ENCODE measurements at regions not wholly inside any gene's neighbourhood (a gene's known extent, or its start where the extent isn't known, plus 50 kb on each side); places are given as distances from the start of the nearest gene placed in this dataset.

GRCh38 chr5:23089286-23089685 is 236.1 kb upstream of the CDH12 start:
- DNase-seq: no peak

- no peak for DNase-seq
Measured at GRCh38 chr5:23084815-23085214, 231.7 kb upstream of the CDH12 start.

- DNase-seq: no peak
Measured at GRCh38 chr5:23072179-23072578, 219.0 kb upstream of the CDH12 start.

GRCh38 chr5:23071682-23072081 is 218.5 kb upstream of the CDH12 start:
- DNase-seq: no peak

DNA sequence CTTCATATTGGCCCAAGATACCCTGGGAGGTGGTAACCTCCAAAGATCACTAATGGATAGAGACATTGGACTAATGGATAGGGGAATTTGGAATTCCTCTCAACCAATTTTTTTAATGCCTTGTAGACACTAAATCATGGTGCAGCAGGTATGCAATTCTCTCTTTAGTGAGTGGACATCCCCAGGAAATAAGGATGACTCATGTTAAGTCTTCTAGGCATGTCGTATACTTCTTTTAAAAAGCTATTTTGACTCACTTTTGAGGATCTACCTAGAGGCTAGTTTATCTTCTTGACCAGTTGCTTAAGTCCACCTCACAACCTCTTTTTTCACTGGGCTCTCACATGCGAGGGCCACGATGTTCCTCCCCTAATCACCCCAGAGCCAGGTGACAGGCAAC is 211.6 kb upstream of the CDH12 start:
- DNase-seq: no peak

DNA sequence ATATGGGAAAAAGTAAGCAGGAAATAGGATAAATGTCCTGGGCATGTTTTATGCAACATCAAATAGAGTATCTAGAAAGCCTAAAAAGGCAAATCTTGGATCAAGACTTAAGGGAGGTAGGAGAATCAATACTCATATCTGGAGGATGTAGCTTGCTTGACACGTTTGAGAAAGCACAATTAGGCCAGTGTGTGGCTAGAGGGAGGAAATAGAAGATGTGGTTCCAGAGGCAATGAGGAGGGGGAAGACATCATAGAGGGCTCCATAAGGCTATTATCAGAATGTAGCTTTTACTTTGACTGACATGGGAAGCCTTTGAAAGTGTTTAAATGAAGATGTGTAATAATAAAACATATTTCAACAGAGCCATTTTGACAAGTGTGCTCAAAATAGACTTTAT is 200.7 kb upstream of the CDH12 start:
- DNase-seq: no peak

GRCh38 chr5:23042226-23042625 is 189.1 kb upstream of the CDH12 start:
- DNase-seq: no peak

DNA sequence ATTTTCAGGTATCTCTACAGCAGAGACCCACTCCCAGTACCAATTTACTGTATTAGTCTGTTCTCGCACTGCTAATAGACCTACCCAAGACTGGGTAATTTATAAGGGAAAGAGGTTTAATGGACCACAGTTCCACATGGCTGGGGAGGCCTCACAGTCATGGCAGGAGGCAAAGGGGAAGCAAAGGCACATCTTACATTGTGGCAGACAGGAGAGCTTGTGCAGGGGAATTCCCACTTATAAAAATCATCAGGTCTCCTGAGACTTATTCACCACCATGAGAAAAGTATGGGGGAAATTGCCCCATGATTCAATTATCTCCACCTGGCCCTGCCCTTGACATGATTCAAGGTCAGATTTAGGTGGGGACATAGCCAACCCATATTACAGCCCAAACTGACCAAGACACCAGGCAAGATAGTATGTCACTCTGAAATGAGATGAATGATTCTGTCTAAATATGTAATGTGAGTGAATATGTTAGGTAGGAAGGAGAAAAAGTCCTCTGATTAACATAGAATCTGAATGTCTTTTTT is 182.5 kb upstream of the CDH12 start:
- DNase-seq: no peak

DNA sequence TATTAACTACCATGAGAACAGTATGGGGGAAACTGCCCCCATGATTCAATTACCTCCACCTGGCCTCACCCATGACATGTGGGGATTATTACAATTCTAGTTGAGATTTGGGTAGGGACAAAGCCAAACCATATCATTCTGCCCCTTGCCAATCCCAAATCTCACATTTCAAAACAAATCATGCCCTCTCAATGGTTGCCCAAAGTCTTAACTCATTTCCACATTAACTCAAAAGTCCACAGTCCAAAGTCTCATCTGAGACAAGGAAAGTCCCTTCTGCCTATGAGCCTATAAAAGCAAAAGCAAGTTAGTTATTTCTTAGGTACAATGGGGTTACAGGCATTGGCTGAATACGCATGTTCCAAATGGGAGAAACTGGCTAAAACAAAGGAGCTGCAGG is 180.7 kb upstream of the CDH12 start:
- no peak for DNase-seq

GRCh38 chr5:23029290-23029689 is 176.1 kb upstream of the CDH12 start:
- DNase-seq: no peak

DNA sequence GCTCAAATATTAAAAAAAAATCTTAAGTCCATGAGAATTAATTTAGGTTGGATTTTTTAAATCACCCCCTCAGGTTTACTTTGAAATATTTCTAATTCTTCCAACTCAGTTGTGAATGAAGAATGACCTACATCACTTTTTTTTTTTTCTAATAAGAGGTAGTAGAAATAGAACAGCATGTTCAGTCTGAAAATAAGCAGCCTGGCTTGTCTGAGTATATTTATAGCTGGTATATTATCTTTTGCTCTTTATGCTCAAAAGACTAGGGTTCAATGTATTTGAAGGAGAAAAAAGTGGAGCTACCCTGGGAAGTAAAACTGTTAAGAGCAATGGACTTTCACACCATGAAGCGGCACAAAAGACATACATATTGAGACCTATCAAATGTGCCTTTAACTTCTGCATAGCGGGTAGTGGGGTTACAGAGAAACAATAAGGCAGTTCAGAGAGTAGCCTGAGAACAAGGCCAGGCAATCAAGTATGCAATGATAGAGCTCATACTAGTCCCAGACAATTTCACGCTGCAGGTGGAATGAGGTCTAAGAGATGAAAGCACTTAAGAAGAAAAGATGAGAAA is 175.4 kb upstream of the CDH12 start:
- DNase-seq: no peak

DNA sequence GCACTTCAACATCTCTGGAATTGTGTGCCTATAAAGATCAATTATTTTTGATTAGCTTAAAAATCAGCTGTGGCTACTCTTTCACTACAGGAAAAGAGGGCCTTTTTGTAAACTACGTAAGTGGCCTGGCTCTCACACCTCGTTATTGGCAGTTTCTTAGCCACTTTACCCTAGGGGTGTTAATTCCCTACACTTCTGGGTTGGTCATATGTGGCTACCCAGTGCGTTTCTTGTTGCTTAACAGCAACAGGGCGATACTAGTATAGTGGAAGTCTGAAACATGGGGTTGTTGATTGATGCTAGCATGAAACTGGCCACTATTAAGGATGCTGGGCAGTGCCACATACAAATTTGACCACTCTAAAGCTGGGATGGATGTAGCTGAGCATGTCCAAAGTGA is 174.7 kb upstream of the CDH12 start:
- DNase-seq: no peak

GRCh38 chr5:23027331-23027730 is 174.2 kb upstream of the CDH12 start:
- no peak for DNase-seq

DNA sequence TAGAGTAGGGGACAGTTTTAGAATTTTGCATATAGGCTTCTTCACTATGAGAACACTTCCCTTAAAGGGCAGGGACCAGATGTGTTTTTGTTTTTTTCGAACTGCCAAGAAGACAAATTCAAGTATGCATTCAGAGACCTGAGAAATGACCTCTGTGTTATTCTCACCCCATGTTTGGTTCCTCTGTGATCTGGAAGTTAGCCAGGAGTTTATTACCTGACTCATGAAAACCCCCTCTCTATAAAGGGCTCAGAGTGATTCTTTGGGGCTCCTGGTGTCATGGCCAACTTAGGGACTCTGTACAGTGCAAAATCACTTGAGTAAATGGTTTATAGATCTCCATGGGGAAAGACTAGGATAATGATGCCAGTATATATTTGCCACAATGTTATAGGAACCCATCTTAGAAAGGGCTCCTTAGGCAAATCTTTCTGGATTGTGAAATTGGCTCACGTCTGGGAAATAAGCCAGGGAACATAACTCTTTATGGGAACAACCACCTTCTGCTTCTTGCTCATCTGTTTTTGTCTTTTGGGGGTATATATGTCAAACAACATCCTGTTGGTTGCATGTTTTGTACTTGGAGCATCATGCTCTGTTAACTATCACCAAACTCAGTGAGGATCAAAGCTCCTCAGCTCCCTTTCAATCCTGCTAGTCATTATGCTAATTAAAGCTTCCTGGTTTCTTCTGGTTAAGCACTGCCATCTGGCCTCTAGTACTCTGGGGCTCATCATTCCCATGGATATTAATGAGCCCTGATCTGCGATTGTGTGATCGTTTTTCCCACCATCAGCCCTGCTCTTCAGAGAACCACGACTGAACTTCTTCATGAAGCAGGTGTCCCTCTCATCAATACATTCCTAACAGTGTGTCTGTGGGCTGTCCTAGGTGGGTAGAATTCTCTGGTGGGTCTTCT is 173.4 kb upstream of the CDH12 start:
- no peak for DNase-seq

- DNase-seq: no peak
Measured at GRCh38 chr5:23025629-23026233, 172.6 kb upstream of the CDH12 start.

DNA sequence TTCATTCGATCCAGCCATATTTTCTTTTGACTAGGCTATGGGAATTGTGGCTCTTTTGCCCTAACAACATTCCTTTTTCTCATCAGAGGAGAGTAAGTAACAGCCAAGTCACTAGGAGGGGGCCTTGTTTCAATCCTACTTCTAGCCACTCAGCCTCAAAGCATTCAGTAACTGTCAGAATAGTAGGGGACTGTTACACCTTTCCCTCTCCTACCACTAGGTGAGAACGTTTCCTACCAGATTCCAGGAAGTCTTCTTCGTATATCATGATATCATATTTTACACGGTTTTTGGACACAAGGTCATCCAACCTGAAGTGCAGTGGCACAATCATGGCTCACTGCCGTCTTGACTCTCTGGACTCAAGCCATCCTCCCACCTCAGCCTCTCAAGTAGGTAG is 171.3 kb upstream of the CDH12 start:
- DNase-seq: no peak

- DNase-seq: no peak
Measured at GRCh38 chr5:23014825-23015224, 161.7 kb upstream of the CDH12 start.

GRCh38 chr5:23014266-23014665 is 161.1 kb upstream of the CDH12 start:
- DNase-seq: no peak

DNA sequence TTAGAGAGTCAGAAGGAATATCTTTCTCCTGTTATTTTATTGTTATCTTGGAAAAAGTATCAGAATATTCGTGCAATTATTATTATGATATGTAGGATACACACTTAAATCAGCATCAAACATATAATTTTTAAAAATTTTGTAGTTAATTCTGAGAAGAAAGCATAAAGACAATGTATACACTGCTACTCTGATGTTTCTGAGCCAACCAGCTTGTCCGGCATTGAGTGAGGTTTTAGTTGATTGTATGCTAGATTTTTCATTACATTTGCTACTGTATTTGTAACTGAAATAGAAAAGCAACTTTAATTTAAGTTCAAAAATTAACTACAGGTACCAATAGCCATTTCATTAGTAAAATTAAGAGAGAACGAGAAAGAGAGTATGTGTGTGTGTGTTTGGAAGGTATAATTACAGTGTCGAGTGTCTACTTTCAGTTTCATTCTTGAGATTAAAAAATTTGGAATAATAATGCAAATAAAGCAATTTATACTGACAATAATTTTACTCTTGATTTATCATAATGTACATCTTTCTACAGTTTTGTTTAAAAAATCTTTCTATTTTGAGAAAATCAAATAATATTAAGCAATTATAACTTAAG is 160.4 kb upstream of the CDH12 start:
- no peak for DNase-seq

GRCh38 chr5:23012842-23013241 is 159.7 kb upstream of the CDH12 start:
- no peak for DNase-seq

DNA sequence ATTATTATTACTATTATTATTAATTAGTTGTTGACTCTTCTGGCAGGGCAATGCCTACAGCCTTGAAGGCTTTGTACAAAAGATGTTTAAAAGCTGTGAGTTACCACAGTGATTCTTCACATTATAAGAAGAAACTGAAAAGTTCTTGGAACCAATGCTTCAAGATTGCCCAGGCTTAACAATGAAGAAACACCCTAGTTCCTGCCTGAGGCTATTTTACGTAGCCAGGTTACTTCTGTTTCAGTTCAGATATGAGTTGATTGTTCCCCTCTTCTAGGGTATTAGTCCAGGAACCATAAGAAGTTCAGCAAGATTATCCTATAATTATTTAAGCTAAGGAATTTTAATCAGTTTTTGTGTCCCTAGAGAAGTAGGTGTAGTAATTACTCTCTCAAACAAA is 154.6 kb upstream of the CDH12 start:
- no peak for DNase-seq

DNA sequence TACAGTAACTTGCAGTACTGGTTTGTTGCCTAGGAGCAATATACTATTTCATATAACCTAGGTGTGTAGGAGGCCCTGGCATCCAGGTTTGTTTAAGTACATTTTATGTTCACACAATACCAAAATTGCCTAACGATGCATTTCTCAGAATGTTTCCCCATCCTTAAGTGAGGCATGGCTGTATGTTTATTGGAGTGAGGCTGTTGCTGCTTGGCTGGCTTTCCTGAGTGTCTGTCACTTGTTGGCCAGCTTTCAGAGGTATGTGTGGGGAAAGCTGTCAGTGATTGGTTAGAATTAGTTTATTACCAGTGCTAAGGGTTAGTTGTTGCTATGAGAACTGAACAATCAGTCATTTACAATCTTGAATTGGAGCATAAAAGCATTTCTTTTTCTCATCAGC is 154.1 kb upstream of the CDH12 start:
- DNase-seq: no peak
